ENCODE measurements at regions not wholly inside any gene's neighbourhood (a gene's known extent, or its start where the extent isn't known, plus 50 kb on each side); places are given as distances from the start of the nearest gene placed in this dataset.

GRCh38 chr1:65092691-65093090, 55.3 kb upstream of the AK4 start:
- TF ChIP-seq CTCF (IDR thresholded peaks at IDR 0.05; ENCODE audit: poor library complexity, severe bottlenecking), result no peak
- TF ChIP-seq SMC3 (conservative IDR thresholded peaks at IDR 0.05; ENCODE audit: poor library complexity), result no peak
- TF ChIP-seq RAD21 (conservative IDR thresholded peaks at IDR 0.05), result no peak
- TF ChIP-seq REST (IDR thresholded peaks at IDR 0.05; ENCODE audit: borderline replicate concordance), result no peak
- no peak for TF ChIP-seq MXI1 (conservative IDR thresholded peaks at IDR 0.05; ENCODE audit: poor library complexity, severe bottlenecking)
- no peak for TF ChIP-seq EZH2 (IDR thresholded peaks at IDR 0.05; ENCODE audit: borderline replicate concordance, insufficient read depth, low read length, poor library complexity, severe bottlenecking)
- no peak for TF ChIP-seq TAF1 (IDR thresholded peaks at IDR 0.05; ENCODE audit: low read depth)
